ENCODE measurements at regions not wholly inside any gene's neighbourhood (a gene's known extent, or its start where the extent isn't known, plus 50 kb on each side); places are given as distances from the start of the nearest gene placed in this dataset.

DNA sequence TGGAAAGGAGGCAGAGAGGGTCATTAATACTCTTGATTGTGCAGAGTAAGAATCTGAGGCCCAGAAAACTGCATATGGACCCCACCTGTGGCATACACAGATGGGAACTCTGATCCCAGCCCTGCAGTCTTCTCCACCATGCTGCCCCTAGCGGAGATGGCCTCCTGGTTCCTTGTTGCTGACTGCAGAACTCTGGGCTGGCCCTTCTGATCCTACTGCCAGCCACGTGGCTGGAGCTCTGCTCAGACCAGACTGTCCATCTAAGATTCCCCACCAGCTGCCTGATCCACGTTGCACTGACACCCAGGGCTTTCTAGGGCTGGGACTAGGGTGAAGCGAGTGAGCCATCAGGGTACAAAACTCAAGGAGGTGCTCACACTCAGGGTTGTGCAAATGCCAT lies 245.7 kb upstream of the NR4A3 start:
- TF ChIP-seq, protein P1, sequence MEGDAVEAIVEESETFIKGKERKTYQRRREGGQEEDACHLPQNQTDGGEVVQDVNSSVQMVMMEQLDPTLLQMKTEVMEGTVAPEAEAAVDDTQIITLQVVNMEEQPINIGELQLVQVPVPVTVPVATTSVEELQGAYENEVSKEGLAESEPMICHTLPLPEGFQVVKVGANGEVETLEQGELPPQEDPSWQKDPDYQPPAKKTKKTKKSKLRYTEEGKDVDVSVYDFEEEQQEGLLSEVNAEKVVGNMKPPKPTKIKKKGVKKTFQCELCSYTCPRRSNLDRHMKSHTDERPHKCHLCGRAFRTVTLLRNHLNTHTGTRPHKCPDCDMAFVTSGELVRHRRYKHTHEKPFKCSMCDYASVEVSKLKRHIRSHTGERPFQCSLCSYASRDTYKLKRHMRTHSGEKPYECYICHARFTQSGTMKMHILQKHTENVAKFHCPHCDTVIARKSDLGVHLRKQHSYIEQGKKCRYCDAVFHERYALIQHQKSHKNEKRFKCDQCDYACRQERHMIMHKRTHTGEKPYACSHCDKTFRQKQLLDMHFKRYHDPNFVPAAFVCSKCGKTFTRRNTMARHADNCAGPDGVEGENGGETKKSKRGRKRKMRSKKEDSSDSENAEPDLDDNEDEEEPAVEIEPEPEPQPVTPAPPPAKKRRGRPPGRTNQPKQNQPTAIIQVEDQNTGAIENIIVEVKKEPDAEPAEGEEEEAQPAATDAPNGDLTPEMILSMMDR (IDR thresholded peaks at IDR 0.05; ENCODE audit: borderline replicate concordance) = no peak
- Histone ChIP-seq H3K4me3 (no peak overlapping the region), H3K36me3 (no peaks in the 10 kb centered on the region), H3K4me1 (peaks cover 8% of the 10 kb centered on the region), H3K27me3 (ENCODE audit: low read depth) (no peaks in the 10 kb centered on the region), H3K9me3 (replicated peaks) (no peaks in the 10 kb centered on the region), H3K27ac (replicated peaks) (no peak overlapping the region)
- no peak for DNase-seq
- intact Hi-C loops (cut with micrococcal nuclease) = no loop called here

DNA sequence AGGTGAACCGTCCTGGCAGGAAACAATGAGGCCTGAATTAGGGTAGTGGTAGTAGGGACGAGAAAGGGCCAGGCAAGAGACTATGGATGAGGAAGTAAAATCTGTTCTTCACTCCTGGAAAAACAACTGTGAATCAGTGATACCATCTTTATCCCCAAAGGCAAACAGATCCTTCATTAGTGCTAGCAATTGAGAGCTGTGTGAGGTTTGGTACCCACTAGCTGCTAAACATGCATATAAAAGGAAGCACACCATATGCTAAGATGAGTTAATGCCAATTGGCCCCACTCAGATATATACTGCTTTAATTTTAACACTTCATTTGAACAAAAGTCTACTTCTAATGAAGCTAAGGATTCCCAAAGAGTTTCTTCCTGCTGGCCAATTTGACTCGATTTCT lies 244.8 kb upstream of the NR4A3 start:
- intact Hi-C loops (cut with micrococcal nuclease) = no loop called here
- H3K27ac ChIP-seq (replicated peaks) = no peak overlapping the region
- H3K9me3 ChIP-seq (replicated peaks) = no peaks in the 10 kb centered on the region
- H3K4me1 ChIP-seq = peaks cover 8% of the 10 kb centered on the region
- no peaks in the 10 kb centered on the region for H3K27me3 ChIP-seq (ENCODE audit: low read depth)
- H3K4me3 ChIP-seq = no peak overlapping the region
- TF ChIP-seq, protein P1 (IDR thresholded peaks at IDR 0.05; ENCODE audit: borderline replicate concordance) = no peak
- DNase-seq = no peak
- H3K36me3 ChIP-seq = no peaks in the 10 kb centered on the region

DNA sequence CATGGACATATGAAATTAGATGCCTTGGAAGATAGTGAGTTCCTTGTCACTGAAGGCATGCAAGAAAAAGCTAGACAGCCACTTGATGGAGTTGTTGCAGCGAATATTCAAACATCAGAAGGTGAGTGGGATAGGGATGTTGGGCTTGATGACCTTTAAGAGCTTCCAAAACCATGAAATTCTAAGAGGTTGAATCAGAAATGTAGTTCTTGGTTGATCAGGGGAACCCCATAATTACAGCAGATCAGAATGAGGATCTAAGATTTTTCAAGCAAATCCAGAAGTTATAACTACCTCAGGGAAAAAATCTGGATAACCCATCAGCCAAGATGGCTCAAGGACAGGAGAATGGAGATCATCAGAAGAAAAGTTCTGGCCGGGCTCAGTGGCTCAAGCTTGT lies 244.3 kb upstream of the NR4A3 start:
- intact Hi-C loops (cut with micrococcal nuclease) = no loop called here
- DNase-seq = no peak
- Histone ChIP-seq H3K4me1 (peaks cover 7% of the 10 kb centered on the region), H3K4me3 (no peak overlapping the region), H3K9me3 (replicated peaks) (no peaks in the 10 kb centered on the region), H3K27ac (replicated peaks) (no peak overlapping the region), H3K27me3 (ENCODE audit: low read depth) (no peaks in the 10 kb centered on the region), H3K36me3 (no peaks in the 10 kb centered on the region)
- TF ChIP-seq, protein P1 (IDR thresholded peaks at IDR 0.05; ENCODE audit: borderline replicate concordance) = no peak

DNA sequence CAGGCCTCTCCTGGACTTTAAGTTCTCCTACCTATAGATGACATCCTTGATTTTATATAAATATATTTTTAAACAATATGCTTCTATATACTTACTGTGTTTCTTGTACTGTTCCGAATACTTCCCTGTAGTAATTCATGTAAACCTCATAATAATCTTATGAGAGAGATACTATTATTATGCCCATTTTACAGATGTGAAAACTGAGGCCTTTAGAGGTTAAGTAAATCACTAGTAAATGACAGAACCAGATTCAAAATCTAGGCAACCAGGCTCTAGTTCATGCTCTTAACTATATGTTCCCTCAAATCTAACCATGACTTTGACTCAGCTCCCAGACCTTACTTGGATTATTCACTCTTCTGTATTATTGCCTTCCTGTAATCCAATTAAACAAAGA lies 243.0 kb upstream of the NR4A3 start:
- Histone ChIP-seq H3K36me3 (no peaks in the 10 kb centered on the region), H3K27ac (replicated peaks) (no peak overlapping the region), H3K4me3 (no peak overlapping the region), H3K4me1 (no peaks in the 10 kb centered on the region), H3K27me3 (ENCODE audit: low read depth) (no peaks in the 10 kb centered on the region), H3K9me3 (replicated peaks) (no peaks in the 10 kb centered on the region)
- TF ChIP-seq, protein P1 (IDR thresholded peaks at IDR 0.05; ENCODE audit: borderline replicate concordance) = no peak
- DNase-seq = no peak
- intact Hi-C loops (cut with micrococcal nuclease) = no loop called here

DNA sequence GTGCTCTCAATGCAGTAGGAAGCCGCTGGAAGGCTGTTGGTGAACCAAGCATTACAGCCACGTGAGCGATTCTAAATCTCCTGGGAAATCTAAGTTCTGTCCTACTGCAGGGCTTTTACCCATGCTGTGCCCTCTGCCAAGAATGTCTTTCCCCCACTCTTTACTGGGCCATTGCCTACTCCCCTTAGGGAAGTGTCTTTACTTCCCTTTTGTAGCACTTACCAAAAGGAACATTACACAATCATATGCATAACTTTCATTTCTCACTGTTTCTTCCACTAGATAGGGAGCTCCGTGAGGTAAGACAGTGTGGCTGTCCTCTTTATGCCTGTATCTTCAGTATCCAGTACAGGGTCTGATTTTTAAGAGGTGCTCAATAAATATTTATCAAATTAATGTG lies 241.7 kb upstream of the NR4A3 start:
- H3K27ac ChIP-seq (replicated peaks) = no peak overlapping the region
- H3K27me3 ChIP-seq (ENCODE audit: low read depth) = no peaks in the 10 kb centered on the region
- TF ChIP-seq, protein P1 (IDR thresholded peaks at IDR 0.05; ENCODE audit: borderline replicate concordance) = no peak
- no peaks in the 10 kb centered on the region for H3K36me3 ChIP-seq
- intact Hi-C loops (cut with micrococcal nuclease) = no loop called here
- H3K9me3 ChIP-seq (replicated peaks) = no peaks in the 10 kb centered on the region
- no peak for DNase-seq
- no peak overlapping the region for H3K4me3 ChIP-seq
- no peaks in the 10 kb centered on the region for H3K4me1 ChIP-seq

DNA sequence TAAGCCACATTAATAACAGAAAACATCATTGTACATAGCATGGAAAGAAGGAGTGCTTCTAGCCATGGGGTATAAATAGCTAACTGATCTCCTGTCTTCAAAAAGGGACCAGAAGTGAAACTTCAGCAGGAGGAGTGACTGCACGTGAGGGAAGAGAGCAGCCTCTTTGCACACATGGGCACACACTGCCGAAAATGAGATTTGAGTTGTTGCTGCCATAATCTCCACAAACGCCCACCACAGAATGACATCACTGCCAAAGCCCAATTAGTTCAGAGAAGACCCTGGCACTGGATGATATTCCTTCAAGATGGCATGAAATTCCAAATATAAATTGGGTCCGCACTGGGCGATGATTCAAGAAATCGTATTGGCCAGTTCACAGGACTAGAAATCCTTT lies 238.9 kb upstream of the NR4A3 start:
- TF ChIP-seq, protein P1 (IDR thresholded peaks at IDR 0.05; ENCODE audit: borderline replicate concordance) = no peak
- no peak overlapping the region for H3K27ac ChIP-seq (replicated peaks)
- no peak for DNase-seq
- no peaks in the 10 kb centered on the region for H3K36me3 ChIP-seq
- no peaks in the 10 kb centered on the region for H3K27me3 ChIP-seq (ENCODE audit: low read depth)
- intact Hi-C loops (cut with micrococcal nuclease) = no loop called here
- no peaks in the 10 kb centered on the region for H3K4me1 ChIP-seq
- no peaks in the 10 kb centered on the region for H3K9me3 ChIP-seq (replicated peaks)
- no peak overlapping the region for H3K4me3 ChIP-seq

Measured in left ventricle myocardium inferior (tissue), 1 donor.